ENCODE measurements at regions not wholly inside any gene's neighbourhood (a gene's known extent, or its start where the extent isn't known, plus 50 kb on each side); places are given as distances from the start of the nearest gene placed in this dataset.
"Not testable (repeated sequence)": the region's sequence is repeated elsewhere in the genome, so short reads cannot be mapped to it uniquely, and the experiment has no call there.

GRCh38 chr6:134826889-134827737 lies 122.8 kb downstream of the ALDH8A1 start:
- intact Hi-C loops (cut with DNase I), result loop anchor here (1.0 to 10.0 kb wide), 2 partner anchors 55 to 292 kb away; no protein-coding TSS in a partner anchor
- ATAC-seq (peak; percentile 91), DNase-seq (ENCODE audit: missing footprints) (peak; percentile 85)

- intact Hi-C loops (cut with DNase I), result loop anchor here (1.0 to 10.0 kb wide), 4 partner anchors 183 to 666 kb away; no protein-coding TSS in a partner anchor
- ATAC-seq (no peak), DNase-seq (ENCODE audit: missing footprints) (no peak)
Measured at GRCh38 chr6:134823710-134824034, 126.2 kb downstream of the ALDH8A1 start.

- DNase-seq (ENCODE audit: missing footprints) (no peak), ATAC-seq (peak; percentile 44)
- intact Hi-C loops (cut with DNase I), result loop anchor here (1.0 to 10.0 kb wide), 4 partner anchors 182 to 666 kb away; no protein-coding TSS in a partner anchor
Measured at GRCh38 chr6:134822920-134823709, 126.8 kb downstream of the ALDH8A1 start.

GRCh38 chr6:134821928-134822864 lies 127.7 kb downstream of the ALDH8A1 start:
- intact Hi-C loops (cut with DNase I), result loop anchor here (2.0 to 10.0 kb wide), 3 partner anchors 181 to 665 kb away; no protein-coding TSS in a partner anchor
- ATAC-seq (no peak), DNase-seq (ENCODE audit: missing footprints) (no peak)

GRCh38 chr6:134821397-134821796 lies 128.5 kb downstream of the ALDH8A1 start:
- intact Hi-C loops (cut with DNase I), result loop anchor here (5.0 to 10.0 kb wide), 2 partner anchors 287 to 664 kb away; no protein-coding TSS in a partner anchor
- no peak for DNase-seq (ENCODE audit: missing footprints)
- ATAC-seq, result no peak

GRCh38 chr6:134819863-134820800 lies 129.8 kb downstream of the ALDH8A1 start:
- ATAC-seq (no peak), DNase-seq (ENCODE audit: missing footprints) (no peak)
- intact Hi-C loops (cut with DNase I), result loop anchor here (5.0 to 10.0 kb wide), 2 partner anchors 285 to 663 kb away; no protein-coding TSS in a partner anchor

- DNase-seq (ENCODE audit: missing footprints) (no peak), ATAC-seq (no peak)
- intact Hi-C loops (cut with DNase I), result no loop called here
Measured at GRCh38 chr6:134819236-134819635, 130.7 kb downstream of the ALDH8A1 start.

- ATAC-seq, result no peak
- no peak for DNase-seq (ENCODE audit: missing footprints)
- intact Hi-C loops (cut with DNase I), result no loop called here
Measured at GRCh38 chr6:134817448-134817847, 132.5 kb downstream of the ALDH8A1 start.

DNA sequence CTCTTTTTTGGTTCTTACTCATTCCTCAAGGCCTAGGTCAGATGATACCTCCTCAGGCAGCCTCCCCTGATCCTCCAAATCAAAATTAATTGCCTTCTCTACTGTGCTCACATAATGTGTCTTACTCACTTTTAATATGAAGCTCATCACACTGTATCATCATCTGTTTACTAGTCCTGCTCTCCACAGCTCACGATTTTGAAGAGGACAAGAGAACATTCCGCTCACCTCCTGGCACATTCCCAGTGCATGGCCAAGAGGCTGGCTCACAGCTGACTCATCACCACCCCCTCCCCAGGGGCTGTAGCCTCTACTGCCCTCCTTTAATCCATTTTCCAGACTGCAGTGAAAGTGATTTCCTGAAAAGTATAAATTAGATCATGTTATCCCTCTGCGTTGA lies 133.1 kb downstream of the ALDH8A1 start:
- DNase-seq (ENCODE audit: missing footprints), result no peak

GRCh38 chr6:134816300-134816699 lies 133.6 kb downstream of the ALDH8A1 start:
- ATAC-seq (no peak), DNase-seq (ENCODE audit: missing footprints) (no peak)
- intact Hi-C loops (cut with DNase I), result no loop called here

More for the DNA sequence above, 133.1 kb downstream of the ALDH8A1 start:
- intact Hi-C loops (cut with DNase I), result no loop called here
- ATAC-seq, result no peak

DNA sequence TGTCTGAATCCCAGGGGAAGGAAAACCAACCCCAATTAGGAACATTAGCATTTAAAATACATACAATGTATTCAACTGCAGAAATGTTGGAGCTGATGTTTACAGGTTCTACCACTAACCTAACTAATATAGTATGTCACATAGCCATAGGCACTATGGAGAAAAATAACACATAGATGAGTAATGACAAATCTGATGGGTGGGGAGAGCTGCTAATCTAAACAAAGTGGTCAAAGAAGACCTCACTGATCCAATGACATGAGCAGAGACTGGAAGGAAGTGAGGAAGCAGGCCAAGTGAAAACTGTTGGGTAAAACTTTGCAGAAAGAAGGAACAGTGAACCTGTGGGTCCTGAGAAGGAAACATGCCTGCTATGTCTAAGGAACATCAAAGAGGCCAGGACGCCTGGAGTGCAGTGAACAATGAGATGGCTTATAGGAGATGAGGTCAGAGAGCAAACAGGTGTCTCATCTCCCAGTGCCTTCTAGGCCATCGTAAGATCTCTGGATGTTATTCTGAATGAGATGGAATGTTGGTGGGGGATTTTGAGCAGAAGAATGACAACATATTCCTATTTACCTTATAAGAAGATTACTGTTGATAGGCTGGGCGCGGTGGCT lies 135.7 kb downstream of the ALDH8A1 start:
- no peak for DNase-seq (ENCODE audit: missing footprints)
- intact Hi-C loops (cut with DNase I), result no loop called here
- ATAC-seq, result no peak

- no peak for ATAC-seq
- DNase-seq (ENCODE audit: missing footprints), result no peak
- intact Hi-C loops (cut with DNase I), result no loop called here
Measured at GRCh38 chr6:134813146-134813545, 136.8 kb downstream of the ALDH8A1 start.

DNA sequence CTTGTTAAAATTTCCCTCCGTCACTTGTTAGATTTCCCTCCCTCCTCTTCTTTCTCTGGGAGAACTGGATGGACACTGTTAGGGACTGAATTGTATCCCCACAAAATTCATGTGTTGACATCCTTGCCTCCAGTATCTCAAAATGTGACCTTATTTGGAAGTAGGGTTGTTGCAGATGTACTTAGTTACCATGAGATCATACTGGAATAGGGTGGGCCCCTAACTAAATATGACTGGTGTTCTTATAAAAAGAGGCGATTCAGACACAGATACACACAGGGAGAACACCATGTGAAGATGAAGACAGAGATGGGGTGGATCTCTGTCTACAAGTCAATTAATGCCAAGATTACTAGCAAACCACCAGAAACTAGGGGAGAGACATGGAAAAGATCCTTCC lies 139.5 kb downstream of the ALDH8A1 start:
- no peak for ATAC-seq
- intact Hi-C loops (cut with DNase I), result no loop called here
- no peak for DNase-seq (ENCODE audit: missing footprints)

DNA sequence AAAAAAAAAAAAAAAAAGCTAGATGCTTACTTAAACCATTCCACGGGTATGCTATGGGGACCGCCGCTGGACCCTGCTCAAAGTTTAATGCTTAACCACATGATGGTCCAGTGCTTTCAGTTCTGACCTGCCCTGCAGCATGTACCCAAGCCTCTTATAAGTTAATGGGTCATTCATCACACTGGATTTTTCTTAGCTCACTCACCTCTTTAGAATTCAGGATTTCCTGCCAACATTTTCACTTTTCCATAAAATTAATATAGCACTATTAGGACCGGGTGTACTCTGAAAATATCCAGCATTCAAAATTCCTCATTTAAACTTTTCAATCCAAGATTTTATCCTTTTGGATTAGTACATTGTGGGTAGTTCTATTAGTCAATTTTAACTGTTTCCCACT lies 140.8 kb downstream of the ALDH8A1 start:
- DNase-seq (ENCODE audit: missing footprints), result no peak
- ATAC-seq, result no peak
- intact Hi-C loops (cut with DNase I), result no loop called here

DNA sequence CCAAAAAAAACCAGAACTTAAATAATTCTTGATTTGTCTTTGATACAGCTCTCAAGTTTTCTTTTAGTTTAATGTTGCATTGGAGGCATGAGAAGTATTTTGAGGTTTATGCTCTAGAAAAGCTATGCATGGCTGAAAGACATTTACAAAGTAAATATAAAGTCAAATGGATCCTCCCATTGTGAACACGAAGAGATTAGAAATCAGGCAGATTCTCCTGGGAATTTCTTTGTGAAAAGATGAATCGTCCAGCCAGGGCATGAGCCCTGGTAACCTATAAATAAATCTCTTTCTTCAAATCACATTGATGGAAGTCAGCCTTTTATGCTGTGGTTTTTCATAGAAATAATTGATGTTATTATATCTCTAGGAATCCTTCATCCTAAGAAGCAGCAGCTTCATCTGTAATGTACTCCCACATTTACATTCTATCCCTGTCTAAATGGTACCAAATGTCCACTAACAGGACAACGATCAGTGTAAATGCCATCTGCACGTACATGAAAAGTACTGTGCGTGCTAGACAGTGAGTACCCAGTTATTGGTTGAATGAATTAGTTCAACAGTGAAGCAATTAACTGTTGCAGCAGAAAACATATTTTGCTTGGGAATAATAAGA lies 143.6 kb downstream of the ALDH8A1 start:
- ATAC-seq, result no peak
- intact Hi-C loops (cut with DNase I), result no loop called here
- DNase-seq (ENCODE audit: missing footprints), result no peak

DNA sequence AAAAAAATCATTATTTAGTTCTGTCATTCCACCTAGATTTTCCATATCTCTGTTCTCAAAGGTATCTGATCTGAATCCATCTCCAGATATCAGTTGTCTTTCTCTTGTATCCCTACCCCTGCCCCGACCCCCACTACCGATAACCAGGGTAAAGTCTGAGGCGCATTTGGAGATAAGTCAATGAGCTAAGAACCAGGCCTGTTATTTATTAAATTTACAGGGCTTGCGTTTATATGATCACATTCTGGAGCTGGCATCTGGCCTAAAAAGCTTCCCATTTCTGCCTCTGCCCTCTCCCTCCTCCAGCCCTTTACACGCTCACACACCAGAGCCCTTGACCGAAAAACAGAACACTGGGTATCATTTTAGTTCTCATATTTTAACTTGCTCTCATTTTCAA lies 144.7 kb downstream of the ALDH8A1 start:
- intact Hi-C loops (cut with DNase I), result no loop called here
- ATAC-seq (no peak), DNase-seq (ENCODE audit: missing footprints) (no peak)

- intact Hi-C loops (cut with DNase I); DNase-seq (ENCODE audit: missing footprints); ATAC-seq: not testable (repeated sequence)
Measured at GRCh38 chr6:134804311-134804710, 145.6 kb downstream of the ALDH8A1 start.
